GM19043 (cell line): ENCODE measurements at regions not wholly inside any gene's neighbourhood (a gene's known extent, or its start where the extent isn't known, plus 50 kb on each side); places are given as distances from the start of the nearest gene placed in this dataset.
A peak's percentile ranks its signal among the peaks of the same experiment; 100 is the strongest.

Experiments used
- ATAC-seq: cut with Tn5 transposase; IDR thresholded peaks from one replicate; pipeline ENCODE4 v1.9.1; 2021; ENCODE audit warnings: low read depth; ENCODE audit not compliant: unreplicated experiment

DNA sequence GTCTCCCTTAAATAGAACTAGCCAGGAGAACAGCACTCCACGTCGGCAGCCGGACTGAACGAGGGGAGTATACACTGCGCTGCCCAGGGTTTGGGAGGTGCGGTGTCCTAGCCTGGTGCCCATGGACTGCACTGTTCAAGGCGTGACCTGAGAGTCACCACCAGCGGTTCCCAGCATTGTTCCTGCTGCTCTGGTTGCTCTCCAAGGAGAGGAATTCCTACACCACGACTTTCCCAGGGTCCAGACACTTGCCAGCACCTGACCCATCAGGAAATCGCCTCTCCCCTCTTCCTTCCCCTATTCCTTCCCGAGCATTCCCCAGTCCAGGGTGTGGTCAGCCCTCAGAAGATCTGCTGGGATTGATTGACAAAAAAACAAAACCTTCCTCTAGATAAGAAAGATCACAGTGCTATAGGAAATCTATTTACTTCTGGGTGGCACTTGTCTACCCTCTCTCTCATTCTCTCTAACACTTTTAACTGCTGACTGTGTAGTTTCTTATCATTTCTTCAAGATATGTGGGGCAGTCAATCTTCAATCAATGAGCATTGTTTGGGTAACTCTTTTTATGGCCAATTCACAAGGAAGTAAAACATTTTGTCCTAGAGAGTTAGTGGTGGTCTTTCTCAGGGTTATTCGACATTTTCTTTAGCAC, 297.8 kb upstream of the ACTBL2 start:
- ATAC-seq: no peak

DNA sequence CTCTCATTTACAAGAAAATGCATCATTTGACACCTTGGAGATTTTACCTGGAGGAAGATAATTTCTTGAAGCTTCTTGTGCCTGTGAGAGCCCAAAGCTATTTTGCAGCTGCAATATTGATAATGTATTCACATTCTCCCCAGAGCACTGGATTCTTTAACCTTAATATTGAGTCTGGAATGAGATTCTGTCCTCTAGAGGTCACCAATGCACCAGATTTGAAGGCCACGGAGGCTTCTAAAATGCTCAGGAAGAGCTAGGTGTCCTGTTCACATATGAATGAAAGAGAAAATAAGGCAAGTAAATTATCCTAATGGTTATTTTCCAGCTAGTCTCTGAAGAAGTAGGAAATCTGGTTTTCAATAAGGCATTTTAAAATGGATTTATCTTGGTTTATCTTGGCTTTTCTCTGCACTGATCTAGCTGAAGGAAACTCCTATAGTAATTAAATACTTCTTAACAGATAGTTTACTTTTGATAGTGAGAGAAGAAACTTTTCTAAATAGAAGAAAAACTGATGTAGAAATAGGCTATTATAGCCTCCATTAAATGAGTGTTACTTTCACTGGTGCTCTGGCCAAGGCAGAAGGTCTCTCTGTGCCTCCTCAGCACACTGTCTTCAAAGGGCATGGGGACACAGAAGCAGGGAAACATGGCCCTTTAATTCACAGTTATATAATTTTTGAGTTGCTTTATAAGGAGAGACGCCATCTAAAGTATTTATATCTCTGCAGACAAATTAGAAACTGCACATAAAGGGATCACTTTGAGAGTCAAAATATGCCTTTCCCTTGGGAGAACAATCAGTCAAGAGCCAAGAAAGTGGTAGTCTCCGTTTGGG, 297.0 kb upstream of the ACTBL2 start:
- peak; percentile 58 for ATAC-seq

DNA sequence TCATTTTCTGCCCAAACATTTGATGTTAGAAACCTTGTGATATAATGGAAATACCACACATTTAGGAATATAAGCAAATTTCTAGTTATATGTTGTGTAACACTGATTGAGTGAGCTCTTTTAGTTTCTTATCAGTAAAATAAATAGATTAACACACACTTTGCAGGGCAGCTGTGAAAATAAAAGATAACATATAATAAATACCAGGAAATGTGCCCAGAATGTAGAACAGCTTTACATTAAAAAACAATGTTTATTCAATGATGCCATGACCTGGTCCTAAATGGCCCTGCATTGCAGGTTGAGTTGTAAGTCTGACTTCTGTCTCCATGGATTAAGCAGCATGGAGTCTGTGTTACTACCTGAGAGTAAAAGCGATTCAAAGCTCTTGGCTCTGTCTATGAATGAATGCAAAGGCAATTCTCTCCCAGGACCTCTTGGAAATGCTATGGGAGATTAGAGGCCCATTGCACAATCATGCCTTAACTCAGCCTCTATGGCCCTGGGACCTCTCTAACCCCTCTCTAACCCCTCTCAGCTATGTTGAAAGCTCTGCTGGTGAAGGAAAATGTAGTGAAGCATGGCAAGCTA, 296.0 kb upstream of the ACTBL2 start:
- ATAC-seq: no peak

DNA sequence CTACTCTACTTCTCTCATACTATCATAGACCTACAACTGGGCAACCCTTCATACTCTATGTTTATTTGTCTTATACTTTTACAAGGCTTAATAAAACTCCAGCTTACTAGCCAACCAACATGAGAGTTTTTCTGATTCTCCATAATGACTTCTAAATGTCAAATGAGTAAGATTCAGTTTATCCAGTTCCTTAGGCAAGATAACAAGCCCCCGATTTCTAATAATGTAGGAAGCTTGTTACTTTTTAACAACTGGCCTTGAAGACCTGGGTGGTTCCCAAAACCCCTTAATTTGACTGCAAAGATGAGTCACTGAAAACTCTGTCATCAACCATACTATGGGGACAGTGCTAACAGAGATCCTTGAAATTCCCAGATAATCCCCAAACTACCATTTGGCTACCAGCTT, 294.6 kb upstream of the ACTBL2 start:
- no peak for ATAC-seq

DNA sequence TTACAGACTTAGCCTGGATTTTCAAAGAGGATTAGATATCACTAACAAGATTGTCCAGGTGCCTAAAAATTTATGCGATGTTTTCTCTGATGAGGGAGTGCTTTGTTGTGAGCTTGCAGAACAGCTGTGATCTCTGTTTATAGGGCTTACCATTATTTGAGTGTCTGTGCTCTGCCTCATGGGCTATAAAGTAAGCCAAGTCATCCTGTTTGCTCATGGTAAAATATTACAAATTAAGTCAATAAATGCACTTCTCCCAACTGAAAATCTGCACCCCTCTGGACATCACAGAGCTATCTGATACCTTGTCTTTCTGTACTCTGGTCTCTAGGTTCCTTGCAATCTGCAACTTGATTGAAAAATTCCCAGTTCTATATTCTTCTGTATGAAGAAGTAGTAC, 293.4 kb upstream of the ACTBL2 start:
- ATAC-seq: no peak

DNA sequence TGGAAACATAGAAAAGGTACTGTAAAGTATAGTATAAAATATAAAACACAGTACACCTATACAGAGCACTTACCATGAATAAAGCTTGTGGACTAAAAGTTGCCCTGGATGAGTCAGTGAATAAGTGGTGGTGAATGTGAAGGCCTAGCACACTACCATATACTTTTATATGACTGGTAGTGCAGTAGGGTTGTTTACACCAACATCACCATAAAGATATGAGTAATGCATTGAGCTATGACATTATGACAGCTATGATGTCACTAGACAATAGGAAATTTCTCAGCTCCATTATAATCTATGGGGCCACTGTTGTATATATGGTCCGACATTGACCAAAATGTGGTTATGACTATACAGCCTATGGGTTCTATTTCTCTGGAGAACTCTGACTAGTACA, 291.8 kb upstream of the ACTBL2 start:
- no peak for ATAC-seq

DNA sequence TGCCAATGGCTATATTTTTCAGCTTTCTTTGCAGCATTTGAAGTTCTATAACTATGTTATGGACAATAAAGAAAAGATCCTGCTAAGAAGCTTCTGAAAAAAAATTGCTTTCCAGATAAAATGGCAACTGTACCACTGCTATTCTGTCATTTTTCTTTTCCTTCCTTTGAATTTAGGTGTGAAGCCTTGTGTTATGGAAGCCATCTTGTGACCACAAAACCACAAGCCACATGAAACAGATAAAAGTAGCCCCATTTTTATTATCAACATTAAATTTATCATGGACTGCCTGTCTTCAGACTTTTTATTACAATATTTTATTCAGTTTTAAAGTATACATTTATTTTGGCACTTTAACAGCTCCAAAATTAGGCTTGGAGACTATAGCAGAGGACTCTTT, 289.9 kb upstream of the ACTBL2 start:
- no peak for ATAC-seq

DNA sequence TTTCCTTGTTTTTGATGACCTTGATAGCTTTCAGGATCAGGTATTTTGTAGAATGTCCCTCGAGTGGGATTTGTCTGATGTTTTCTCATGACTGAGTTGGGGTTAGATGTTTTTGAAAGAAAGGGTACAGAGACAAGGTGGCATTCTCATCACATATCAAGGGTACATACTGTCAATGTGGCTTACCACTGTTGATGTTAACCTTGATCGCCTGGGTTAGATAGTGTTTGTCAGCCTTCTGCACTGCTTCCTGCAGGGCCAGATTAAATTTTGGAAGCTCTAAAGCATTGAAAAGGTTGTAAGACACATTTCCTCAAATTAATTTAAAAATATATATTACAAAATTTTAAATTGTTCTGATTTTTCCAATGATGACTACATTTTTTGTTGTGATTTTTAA, 287.4 kb upstream of the ACTBL2 start:
- ATAC-seq: no peak

DNA sequence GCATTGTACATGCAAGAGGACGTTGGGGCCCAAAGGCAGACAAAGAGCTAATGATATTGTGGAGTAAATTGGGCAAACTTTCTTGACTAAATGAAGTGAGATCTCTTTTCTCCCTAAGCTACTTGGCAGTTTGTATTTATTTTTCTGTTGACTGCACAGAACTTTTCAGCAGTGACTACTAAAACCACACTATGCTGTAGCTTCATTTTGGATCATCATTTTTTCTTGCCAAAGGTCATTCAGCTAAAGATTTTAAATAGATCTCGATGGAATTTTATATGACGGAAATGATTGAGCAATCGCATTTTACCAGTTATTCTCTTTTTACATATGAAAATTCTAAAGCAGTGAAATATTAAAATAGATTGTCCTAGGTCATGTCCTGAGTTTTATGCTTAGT, 286.1 kb upstream of the ACTBL2 start:
- no peak for ATAC-seq

DNA sequence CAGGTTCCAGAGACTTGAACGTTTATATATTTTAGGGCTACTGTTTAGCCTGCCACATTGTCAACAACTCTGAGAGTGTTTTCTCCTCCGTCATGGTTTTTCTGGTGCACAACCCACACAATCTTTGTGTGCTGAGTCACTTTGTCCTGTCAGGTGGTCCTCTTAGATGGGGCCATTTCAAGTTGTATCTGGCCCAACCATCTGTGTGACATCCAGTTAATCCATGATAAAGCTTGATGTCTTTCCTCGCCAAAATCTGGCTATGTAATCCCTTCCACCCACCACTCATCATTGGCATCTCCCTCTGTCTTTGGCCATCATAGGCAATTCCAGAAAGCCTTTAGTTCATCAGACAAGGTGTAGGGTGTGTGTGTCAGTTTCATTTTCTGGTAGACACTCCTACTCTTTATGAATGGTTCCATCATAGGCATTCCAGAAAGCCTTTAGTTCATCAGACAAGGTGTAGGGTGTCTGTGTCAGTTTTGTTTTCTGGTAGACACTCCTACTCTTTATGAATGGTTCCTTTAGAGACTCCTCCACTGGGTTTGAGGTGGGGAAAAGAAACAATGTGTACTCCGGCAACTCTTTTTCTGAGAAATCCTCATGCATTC, 282.0 kb upstream of the ACTBL2 start:
- no peak for ATAC-seq

DNA sequence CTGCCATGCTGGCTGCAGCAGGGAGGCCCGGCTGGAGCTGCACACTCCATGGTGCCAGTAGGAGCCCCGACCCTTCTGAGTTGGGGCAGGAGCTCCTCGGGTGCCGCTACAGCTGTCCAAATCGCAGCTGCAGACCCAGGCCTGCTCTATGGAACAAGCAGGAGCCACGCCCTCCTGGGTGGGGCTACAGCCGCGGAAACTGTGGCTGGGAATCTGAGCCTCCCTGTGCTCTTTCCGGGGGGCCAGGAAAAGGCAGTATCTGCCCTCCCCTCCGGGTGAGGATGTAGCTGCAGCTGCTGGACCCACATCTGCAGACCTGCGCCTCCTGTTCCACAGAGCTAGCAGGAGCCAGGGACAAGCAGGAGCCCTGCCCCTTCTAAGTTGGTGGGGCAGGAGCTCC, 278.9 kb upstream of the ACTBL2 start:
- no peak for ATAC-seq

DNA sequence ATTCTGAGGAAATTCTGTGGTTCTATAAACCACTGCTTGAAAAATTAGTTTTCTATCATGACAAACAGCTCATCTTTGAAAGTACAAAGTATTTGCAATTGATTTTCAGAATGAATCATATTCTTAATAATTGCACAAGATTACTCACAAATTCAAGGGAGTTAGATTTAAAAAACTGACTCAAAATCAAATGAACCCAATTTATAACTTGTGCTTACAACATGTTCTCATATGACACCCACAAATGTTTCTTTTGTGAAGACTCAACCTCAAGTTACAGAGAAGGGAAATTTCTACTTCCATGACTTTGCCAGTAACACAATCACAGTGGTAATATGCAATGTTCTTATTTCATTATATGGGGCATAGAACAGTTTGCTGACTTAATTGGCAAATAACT, 272.0 kb upstream of the ACTBL2 start:
- ATAC-seq: no peak

DNA sequence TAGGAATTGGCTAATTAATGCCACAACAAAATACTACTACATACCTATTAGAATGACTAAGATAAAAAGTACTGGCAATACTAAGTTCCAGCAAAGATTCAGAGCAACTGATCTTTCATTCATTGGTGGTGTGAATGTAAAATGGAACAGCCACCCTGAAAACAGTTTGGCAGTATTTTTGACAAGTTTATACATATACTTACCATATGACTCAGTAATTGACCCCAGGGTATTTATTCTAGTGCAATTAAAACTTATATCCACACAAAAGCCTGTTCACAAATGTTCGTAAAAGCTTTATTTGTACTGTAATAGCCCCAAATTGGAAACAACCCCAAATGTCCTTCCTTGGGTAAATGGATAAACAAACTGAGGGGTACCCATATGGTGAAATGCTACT, 270.8 kb upstream of the ACTBL2 start:
- ATAC-seq: no peak

DNA sequence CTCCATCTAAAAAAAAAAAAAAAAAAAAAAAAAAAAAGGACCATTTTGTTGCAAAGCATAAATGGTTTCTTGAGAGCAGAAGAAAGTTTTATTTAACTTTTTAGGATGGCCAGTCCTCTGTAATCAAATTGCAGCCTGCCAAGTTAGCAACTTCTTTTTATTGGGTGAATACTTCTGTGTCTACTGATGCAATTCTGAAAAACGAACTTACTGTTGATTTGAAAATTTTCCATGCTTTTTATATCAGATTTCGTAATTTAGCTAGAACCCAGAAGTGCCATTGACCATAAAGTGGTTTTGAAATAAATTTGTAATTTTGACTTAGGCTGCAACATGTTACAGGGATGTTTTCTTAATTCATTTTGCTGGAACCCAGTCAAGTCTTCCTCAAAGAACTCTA, 269.1 kb upstream of the ACTBL2 start:
- no peak for ATAC-seq

DNA sequence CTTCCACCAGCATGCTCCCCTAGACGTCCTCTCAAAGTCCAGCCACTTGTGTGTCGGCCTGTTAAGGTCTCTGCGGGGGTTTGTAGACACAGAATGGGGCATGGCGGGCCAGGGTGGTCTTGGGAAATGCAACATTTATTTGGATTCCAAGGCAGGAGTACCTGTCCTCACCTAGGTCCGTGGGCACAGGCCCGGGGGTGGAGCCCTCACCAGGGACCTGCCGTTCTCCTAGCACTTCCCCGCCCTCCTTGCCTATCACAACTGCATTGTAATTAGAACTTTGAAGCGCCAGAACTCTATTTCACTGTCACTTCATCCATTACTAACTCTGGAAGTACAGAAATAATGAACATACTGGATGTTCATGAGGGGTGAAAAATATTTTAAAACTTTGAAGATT, 268.3 kb upstream of the ACTBL2 start:
- ATAC-seq: no peak

DNA sequence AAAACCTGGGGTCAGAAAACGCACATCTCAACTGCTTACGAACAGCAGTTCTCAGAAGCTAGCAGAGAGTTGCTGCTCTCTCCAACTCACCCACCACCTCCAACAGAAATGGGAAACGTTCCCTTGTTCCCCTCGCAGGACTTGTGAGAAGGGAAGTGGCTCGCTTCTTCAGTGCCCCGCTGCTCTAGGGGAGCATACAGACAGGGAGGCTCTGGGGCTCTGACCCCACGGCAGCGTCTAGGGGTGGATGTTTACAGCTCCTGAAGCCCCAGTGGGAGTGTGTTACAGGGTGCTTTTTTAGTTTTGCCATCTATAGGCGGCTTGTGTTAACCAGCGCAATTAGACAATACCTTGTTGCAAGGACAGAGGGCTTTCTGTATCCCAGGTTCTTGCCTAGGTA, 267.7 kb upstream of the ACTBL2 start:
- ATAC-seq: no peak

DNA sequence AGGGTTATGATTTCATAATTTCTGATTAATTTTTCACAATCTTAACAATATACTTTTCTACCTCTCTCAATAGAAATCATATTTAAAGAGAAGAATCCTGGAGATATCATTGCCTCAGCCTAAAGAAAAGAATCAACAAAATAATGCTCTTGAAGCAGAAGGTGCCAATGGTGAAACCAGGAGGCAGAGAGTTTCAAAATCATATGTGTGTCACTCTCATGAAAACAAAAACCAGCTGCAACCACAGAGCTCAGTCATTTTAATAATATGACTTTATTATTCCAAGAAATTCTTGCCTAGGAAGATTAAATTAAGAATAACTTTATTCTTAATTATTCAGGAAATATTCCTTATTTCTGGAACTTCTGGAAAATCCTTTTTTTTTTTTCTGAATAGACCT, 266.8 kb upstream of the ACTBL2 start:
- ATAC-seq: no peak

DNA sequence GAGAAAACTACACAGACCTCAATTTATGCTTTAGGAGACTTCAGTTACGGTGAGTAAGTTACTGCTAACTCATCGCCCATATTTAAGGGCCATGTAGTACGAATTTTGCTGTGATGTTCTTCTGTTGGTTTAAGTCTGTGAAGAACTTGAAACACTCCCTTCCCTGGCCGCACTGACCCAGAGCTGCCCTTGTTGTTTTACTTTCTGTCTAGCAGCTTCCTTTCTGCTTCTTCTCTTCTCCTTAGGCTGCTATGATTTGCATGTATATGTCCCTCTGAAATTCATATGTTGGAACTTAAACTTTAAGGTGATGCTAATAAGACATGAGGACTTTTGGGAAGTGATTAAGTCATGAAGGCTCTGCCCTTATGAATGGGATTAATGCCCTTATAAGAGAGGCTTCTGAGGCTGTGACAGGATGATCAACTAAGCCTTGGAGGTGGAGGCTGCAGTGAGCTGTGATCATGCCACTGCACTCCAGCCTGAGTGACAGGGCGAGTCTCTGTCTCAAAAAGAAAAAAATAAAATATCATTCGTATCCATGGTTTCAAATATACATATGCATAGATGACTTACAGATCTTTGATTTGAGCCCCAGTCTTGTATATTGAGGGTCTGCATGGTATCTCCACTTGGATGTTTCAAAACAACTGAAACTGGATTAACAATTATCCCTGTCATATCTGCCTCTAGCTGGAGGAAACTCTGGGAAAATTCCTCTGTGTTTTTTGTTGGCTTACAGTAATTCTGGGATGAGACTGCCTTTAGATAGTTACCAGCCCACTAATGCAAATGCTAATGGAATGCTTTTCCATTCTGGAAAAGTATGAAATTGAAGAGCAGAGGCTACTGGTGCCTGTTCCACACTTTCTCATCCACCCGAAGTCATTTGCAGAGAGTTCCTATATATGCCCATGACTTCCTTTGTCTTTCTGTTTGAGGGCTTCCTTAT, 263.4 kb upstream of the ACTBL2 start:
- no peak for ATAC-seq

DNA sequence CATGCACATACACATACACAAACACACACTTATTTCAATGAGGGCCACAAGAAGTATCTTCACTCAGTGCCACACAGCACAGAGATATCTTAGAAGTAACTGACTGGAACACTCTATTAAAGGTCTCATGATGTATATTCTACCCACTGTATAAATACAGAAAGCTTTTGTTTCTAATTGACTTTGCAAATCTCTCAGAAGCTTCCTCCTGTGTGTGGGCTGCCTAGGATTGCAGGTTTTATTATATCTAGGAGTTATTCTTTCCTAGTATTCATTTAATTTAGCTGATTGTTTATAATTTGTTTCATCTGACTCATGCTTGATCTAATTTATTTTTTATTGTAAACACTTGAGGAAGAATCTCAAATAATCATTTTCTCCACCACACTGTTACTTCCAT, 262.4 kb upstream of the ACTBL2 start:
- no peak for ATAC-seq

DNA sequence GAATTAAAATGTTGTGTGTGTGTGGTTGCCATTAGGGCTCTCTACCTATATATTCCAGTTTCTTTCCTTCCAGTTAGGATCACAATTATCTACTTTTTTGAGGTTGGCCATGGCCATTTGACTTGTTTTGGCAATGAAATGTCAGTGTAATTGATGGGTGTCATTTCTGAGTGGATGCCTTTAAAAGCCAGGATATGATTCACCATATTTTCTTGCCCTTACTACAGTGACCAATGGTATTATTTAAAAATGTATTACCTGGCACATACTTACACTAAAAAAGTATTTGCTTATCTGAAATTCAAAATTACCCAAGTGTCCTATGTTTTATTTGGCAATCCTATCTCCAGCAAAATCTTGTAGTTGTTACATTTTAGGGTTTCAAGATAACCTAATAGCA, 258.7 kb upstream of the ACTBL2 start:
- ATAC-seq: no peak
